ENCODE measurements at regions not wholly inside any gene's neighbourhood (a gene's known extent, or its start where the extent isn't known, plus 50 kb on each side); places are given as distances from the start of the nearest gene placed in this dataset.

DNA sequence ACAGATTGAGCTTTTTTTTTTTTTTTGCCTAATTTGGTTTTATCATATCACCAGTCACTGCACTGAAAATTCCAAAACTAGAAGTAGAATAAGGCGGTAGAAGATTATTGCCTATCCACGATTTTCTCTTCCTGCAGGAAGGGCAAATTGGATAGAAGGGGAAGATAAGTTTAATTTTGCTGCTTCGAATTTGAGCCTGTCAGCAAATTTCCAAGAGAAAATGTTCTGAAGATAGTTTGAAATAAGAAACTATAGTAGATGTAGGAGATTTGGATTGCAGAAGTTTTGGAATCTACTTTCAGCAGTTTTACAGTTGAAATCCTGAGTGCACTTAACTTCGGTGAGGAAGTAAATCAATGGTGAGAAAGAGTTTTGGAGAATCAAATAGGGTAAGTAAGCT, 164.9 kb downstream of the PTBP2 start:
- Histone ChIP-seq H3K36me3 (ENCODE audit: control insufficient read depth in 1 of 2, insufficient read depth in 2 of 2, low read length in 2 of 2) (no peaks in the 10 kb centered on the region), H3K79me2 (ENCODE audit: insufficient read depth, low read length) (no peaks in the 10 kb centered on the region), H3K9ac (ENCODE audit: low read length) (no peak overlapping the region), H3K4me1 (ENCODE audit: control insufficient read depth in 1 of 2, insufficient read depth in 2 of 2, low read length in 2 of 2) (no peaks in the 10 kb centered on the region), H4K20me1 (ENCODE audit: insufficient read depth) (no peaks in the 10 kb centered on the region), H2AFZ (ENCODE audit: low read depth, low read length, poor library complexity, severe bottlenecking) (no peak overlapping the region), H3K4me3 (replicated peaks in 1 of 2; ENCODE audit: low read depth in 1 of 2, low read length in 2 of 2) (no peak overlapping the region), H3K9me3 (ENCODE audit: control insufficient read depth in 1 of 2, insufficient read depth in 1 of 2, low read depth in 1 of 2, low read length in 2 of 2) (no peaks in the 10 kb centered on the region), H3K27me3 (ENCODE audit: insufficient read depth, low read length) (no peaks in the 10 kb centered on the region), H3K4me2 (ENCODE audit: low read length) (no peak overlapping the region), H3K27ac (ENCODE audit: low read depth, low read length) (no peak overlapping the region), H3K9me2 (ENCODE audit: insufficient read depth) (no peaks in the 10 kb centered on the region)
- intact Hi-C loops (cut with micrococcal nuclease) = no loop called here
- no TSS peak for BruUV-seq (replicated peaks)
- POLR2A ChIA-PET = no interaction called here
- DNase-seq (ENCODE audit: low read depth, low spot score) (no peak), ATAC-seq (no peak)
- TF ChIP-seq, protein P1, sequence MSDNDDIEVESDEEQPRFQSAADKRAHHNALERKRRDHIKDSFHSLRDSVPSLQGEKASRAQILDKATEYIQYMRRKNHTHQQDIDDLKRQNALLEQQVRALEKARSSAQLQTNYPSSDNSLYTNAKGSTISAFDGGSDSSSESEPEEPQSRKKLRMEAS (IDR thresholded peaks at IDR 0.05) = no peak
- TF ChIP-seq, protein P2, sequence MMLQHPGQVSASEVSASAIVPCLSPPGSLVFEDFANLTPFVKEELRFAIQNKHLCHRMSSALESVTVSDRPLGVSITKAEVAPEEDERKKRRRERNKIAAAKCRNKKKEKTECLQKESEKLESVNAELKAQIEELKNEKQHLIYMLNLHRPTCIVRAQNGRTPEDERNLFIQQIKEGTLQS (IDR thresholded peaks at IDR 0.05) = no peak
- TF ChIP-seq, protein P3, sequence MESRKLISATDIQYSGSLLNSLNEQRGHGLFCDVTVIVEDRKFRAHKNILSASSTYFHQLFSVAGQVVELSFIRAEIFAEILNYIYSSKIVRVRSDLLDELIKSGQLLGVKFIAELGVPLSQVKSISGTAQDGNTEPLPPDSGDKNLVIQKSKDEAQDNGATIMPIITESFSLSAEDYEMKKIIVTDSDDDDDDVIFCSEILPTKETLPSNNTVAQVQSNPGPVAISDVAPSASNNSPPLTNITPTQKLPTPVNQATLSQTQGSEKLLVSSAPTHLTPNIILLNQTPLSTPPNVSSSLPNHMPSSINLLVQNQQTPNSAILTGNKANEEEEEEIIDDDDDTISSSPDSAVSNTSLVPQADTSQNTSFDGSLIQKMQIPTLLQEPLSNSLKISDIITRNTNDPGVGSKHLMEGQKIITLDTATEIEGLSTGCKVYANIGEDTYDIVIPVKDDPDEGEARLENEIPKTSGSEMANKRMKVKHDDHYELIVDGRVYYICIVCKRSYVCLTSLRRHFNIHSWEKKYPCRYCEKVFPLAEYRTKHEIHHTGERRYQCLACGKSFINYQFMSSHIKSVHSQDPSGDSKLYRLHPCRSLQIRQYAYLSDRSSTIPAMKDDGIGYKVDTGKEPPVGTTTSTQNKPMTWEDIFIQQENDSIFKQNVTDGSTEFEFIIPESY (IDR thresholded peaks at IDR 0.05; ENCODE audit: extremely low read depth, insufficient replicate concordance, low read length) = no peak
- TF ChIP-seq, protein P4, sequence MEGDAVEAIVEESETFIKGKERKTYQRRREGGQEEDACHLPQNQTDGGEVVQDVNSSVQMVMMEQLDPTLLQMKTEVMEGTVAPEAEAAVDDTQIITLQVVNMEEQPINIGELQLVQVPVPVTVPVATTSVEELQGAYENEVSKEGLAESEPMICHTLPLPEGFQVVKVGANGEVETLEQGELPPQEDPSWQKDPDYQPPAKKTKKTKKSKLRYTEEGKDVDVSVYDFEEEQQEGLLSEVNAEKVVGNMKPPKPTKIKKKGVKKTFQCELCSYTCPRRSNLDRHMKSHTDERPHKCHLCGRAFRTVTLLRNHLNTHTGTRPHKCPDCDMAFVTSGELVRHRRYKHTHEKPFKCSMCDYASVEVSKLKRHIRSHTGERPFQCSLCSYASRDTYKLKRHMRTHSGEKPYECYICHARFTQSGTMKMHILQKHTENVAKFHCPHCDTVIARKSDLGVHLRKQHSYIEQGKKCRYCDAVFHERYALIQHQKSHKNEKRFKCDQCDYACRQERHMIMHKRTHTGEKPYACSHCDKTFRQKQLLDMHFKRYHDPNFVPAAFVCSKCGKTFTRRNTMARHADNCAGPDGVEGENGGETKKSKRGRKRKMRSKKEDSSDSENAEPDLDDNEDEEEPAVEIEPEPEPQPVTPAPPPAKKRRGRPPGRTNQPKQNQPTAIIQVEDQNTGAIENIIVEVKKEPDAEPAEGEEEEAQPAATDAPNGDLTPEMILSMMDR (IDR thresholded peaks at IDR 0.05 in 2 of 3, conservative IDR thresholded peaks at IDR 0.05 in 1 of 3; ENCODE audit: borderline replicate concordance in 1 of 3, insufficient read depth in 1 of 3, low read depth in 2 of 3, low read length in 2 of 3) = no peak
- TF ChIP-seq, protein P5, sequence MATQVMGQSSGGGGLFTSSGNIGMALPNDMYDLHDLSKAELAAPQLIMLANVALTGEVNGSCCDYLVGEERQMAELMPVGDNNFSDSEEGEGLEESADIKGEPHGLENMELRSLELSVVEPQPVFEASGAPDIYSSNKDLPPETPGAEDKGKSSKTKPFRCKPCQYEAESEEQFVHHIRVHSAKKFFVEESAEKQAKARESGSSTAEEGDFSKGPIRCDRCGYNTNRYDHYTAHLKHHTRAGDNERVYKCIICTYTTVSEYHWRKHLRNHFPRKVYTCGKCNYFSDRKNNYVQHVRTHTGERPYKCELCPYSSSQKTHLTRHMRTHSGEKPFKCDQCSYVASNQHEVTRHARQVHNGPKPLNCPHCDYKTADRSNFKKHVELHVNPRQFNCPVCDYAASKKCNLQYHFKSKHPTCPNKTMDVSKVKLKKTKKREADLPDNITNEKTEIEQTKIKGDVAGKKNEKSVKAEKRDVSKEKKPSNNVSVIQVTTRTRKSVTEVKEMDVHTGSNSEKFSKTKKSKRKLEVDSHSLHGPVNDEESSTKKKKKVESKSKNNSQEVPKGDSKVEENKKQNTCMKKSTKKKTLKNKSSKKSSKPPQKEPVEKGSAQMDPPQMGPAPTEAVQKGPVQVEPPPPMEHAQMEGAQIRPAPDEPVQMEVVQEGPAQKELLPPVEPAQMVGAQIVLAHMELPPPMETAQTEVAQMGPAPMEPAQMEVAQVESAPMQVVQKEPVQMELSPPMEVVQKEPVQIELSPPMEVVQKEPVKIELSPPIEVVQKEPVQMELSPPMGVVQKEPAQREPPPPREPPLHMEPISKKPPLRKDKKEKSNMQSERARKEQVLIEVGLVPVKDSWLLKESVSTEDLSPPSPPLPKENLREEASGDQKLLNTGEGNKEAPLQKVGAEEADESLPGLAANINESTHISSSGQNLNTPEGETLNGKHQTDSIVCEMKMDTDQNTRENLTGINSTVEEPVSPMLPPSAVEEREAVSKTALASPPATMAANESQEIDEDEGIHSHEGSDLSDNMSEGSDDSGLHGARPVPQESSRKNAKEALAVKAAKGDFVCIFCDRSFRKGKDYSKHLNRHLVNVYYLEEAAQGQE (IDR thresholded peaks at IDR 0.05; ENCODE audit: low read depth) = no peak
- TF ChIP-seq EZH2phosphoT487 (IDR thresholded peaks at IDR 0.05; ENCODE audit: borderline replicate concordance) = no peak
- TF ChIP-seq ZNF274 (IDR thresholded peaks at IDR 0.05; ENCODE audit: low read depth, low read length) = no peak
- TF ChIP-seq SRF (IDR thresholded peaks at IDR 0.05; ENCODE audit: low read depth) = no peak
- TF ChIP-seq EZH2 (IDR thresholded peaks at IDR 0.05) = no peak
- TF ChIP-seq RAD21 (IDR thresholded peaks at IDR 0.05; ENCODE audit: low read depth) = no peak
- no peak for TF ChIP-seq ZFX (IDR thresholded peaks at IDR 0.05)
- TF ChIP-seq EGR1 (IDR thresholded peaks at IDR 0.05; ENCODE audit: low read depth) = no peak
- TF ChIP-seq FOSL1 (IDR thresholded peaks at IDR 0.05; ENCODE audit: low read depth) = no peak
- TF ChIP-seq POLR2A (IDR thresholded peaks at IDR 0.05; ENCODE audit: borderline replicate concordance, extremely low read depth, insufficient read depth, insufficient read length) = no peak
- TF ChIP-seq YY1 (IDR thresholded peaks at IDR 0.05; ENCODE audit: extremely low read depth, insufficient replicate concordance, low read depth, low read length) = no peak
- no peak for TF ChIP-seq POLR2AphosphoS5 (IDR thresholded peaks at IDR 0.05; ENCODE audit: low read depth, low read length)
- no peak for TF ChIP-seq TCF7L2 (IDR thresholded peaks at IDR 0.05; ENCODE audit: borderline replicate concordance, extremely low read depth, insufficient read depth, insufficient read length)
- no peak for TF ChIP-seq JUND (IDR thresholded peaks at IDR 0.05)
- no peak for TF ChIP-seq SIN3A (IDR thresholded peaks at IDR 0.05; ENCODE audit: low read depth)
- TF ChIP-seq CEBPB (IDR thresholded peaks at IDR 0.05; ENCODE audit: low read depth) = no peak
- CTCF ChIA-PET = no interaction called here
- RAD21 ChIA-PET (ENCODE audit: low non-redundant PET in 1 of 2, low total read pairs in 2 of 2, uncharacterized antibody in 2 of 2, unreplicated experiment in 2 of 2) = no interaction called here

Data from HCT116 (cell line).